ENCODE measurements at regions not wholly inside any gene's neighbourhood (a gene's known extent, or its start where the extent isn't known, plus 50 kb on each side); places are given as distances from the start of the nearest gene placed in this dataset.

GRCh38 chr2:8327371-8328100 is 354.3 kb upstream of the ID2 start:
- Histone ChIP-seq H3K27me3 (ENCODE audit: insufficient read depth, low read length) (no peaks in the 10 kb centered on the region; the same call in 1 of the 2 replicates), H3K4me2 (ENCODE audit: low read length) (no peak overlapping the region), H2AFZ (ENCODE audit: low read depth, low read length, poor library complexity, severe bottlenecking) (no peak overlapping the region), H3K27ac (ENCODE audit: low read depth, low read length) (no peak overlapping the region), H3K9me3 (ENCODE audit: control insufficient read depth in 1 of 2, insufficient read depth in 1 of 2, low read depth in 1 of 2, low read length in 2 of 2) (no peaks in the 10 kb centered on the region), H4K20me1 (ENCODE audit: insufficient read depth) (no peaks in the 10 kb centered on the region), H3K79me2 (ENCODE audit: insufficient read depth, low read length) (no peaks in the 10 kb centered on the region), H3K9ac (ENCODE audit: low read length) (no peak overlapping the region), H3K4me1 (ENCODE audit: control insufficient read depth in 1 of 2, insufficient read depth in 2 of 2, low read length in 2 of 2) (no peaks in the 10 kb centered on the region), H3K4me3 (replicated peaks in 1 of 2; ENCODE audit: low read depth in 1 of 2, low read length in 2 of 2) (no peak overlapping the region), H3K36me3 (ENCODE audit: control insufficient read depth in 1 of 2, insufficient read depth in 2 of 2, low read length in 2 of 2) (no peaks in the 10 kb centered on the region), H3K9me2 (ENCODE audit: insufficient read depth) (no peaks in the 10 kb centered on the region)
- intact Hi-C loops (cut with micrococcal nuclease): no loop called here
- CTCF ChIA-PET: no interaction called here
- TF ChIP-seq CTCF (IDR thresholded peaks at IDR 0.05 in 2 of 3, conservative IDR thresholded peaks at IDR 0.05 in 1 of 3; ENCODE audit: borderline replicate concordance in 1 of 3, insufficient read depth in 1 of 3, low read depth in 2 of 3, low read length in 2 of 3) (no peak), ELF1 (IDR thresholded peaks at IDR 0.05; ENCODE audit: borderline replicate concordance, low read depth) (no peak), EGR1 (IDR thresholded peaks at IDR 0.05; ENCODE audit: low read depth) (no peak), POLR2AphosphoS5 (IDR thresholded peaks at IDR 0.05; ENCODE audit: low read depth, low read length) (no peak), JUND (IDR thresholded peaks at IDR 0.05) (no peak), ZFX (IDR thresholded peaks at IDR 0.05) (no peak), POLR2A (IDR thresholded peaks at IDR 0.05; ENCODE audit: borderline replicate concordance, extremely low read depth, insufficient read depth, insufficient read length) (no peak), SRF (IDR thresholded peaks at IDR 0.05; ENCODE audit: low read depth) (no peak), ATF3 (IDR thresholded peaks at IDR 0.05) (no peak), TCF7L2 (IDR thresholded peaks at IDR 0.05; ENCODE audit: borderline replicate concordance, extremely low read depth, insufficient read depth, insufficient read length) (no peak), ZBTB33 (IDR thresholded peaks at IDR 0.05; ENCODE audit: extremely low read depth, insufficient replicate concordance, low read length) (no peak), RAD21 (IDR thresholded peaks at IDR 0.05; ENCODE audit: low read depth) (no peak), CEBPB (IDR thresholded peaks at IDR 0.05; ENCODE audit: low read depth) (no peak), EZH2 (IDR thresholded peaks at IDR 0.05) (no peak), SP1 (IDR thresholded peaks at IDR 0.05; ENCODE audit: low read depth) (no peak), YY1 (IDR thresholded peaks at IDR 0.05; ENCODE audit: extremely low read depth, insufficient replicate concordance, low read depth, low read length) (no peak)
- TF ChIP-seq, protein P1, sequence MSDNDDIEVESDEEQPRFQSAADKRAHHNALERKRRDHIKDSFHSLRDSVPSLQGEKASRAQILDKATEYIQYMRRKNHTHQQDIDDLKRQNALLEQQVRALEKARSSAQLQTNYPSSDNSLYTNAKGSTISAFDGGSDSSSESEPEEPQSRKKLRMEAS (IDR thresholded peaks at IDR 0.05): no peak
- POLR2A ChIA-PET: no interaction called here
- ATAC-seq: no peak
- no peak for DNase-seq (ENCODE audit: low read depth, low spot score)
- RAD21 ChIA-PET (ENCODE audit: low non-redundant PET in 1 of 2, low total read pairs in 2 of 2, uncharacterized antibody in 2 of 2, unreplicated experiment in 2 of 2): no interaction called here
- BruUV-seq (replicated peaks): no TSS peak
